Esophagus muscularis mucosa (tissue), 4 donors: ENCODE measurements at regions not wholly inside any gene's neighbourhood (a gene's known extent, or its start where the extent isn't known, plus 50 kb on each side); places are given as distances from the start of the nearest gene placed in this dataset.
"Not testable (repeated sequence)": the region's sequence is repeated elsewhere in the genome, so short reads cannot be mapped to it uniquely, and the experiment has no call there.

Source experiments
- DNase-seq: peaks from one replicate; pipeline ENCODE4 v3.0.0-alpha.2; 2017; ENCODE audit errors: extremely low spot score
- H3K27ac ChIP-seq, 4 donors: fragments of 200-600 bp; sonication (generic); replicated peaks in 1 of 4; 1 replicate in 3 of 4; 2 replicates in 1 of 4; pipeline ENCODE4 v1.5.1; 2016 to 2019; ENCODE audit warnings: mild to moderate bottlenecking in 1 of 4
- H3K27me3 ChIP-seq, 4 donors: fragments of 200-600 bp; sonication (generic); one replicate each; pipeline versions ENCODE4 v1.5.1 to v1.6.0; 2016 to 2019
- H3K36me3 ChIP-seq, 4 donors: fragments of 200-600 bp; sonication (generic); one replicate each; pipeline ENCODE4 v1.5.1; 2016 to 2019
- H3K4me1 ChIP-seq, 4 donors: fragments of 200-600 bp; sonication (generic); one replicate each; pipeline ENCODE4 v1.5.1; 2016 to 2019
- H3K4me3 ChIP-seq, 4 donors: fragments of 200-600 bp; sonication (generic); 1 replicate in 2 of 4; 2 replicates in 2 of 4; pipeline ENCODE4 v1.5.1; 2016 to 2019; ENCODE audit warnings: mild to moderate bottlenecking in 4 of 4, moderate library complexity in 1 of 4
- H3K9me3 ChIP-seq, 4 donors: fragments of 200-600 bp; sonication (generic); 1 replicate in 3 of 4; 2 replicates in 1 of 4; pipeline ENCODE4 v1.5.1; 2016 to 2019
- CTCF ChIP-seq, 3 experiments: fragments of 200-600 bp in 2 of 3; fragments of 450-650 bp in 1 of 3; sonication (generic) in 2 of 3; IDR thresholded peaks; one replicate each; pipeline ENCODE4 v1.5.1; 2017 to 2019; ENCODE audit warnings: antibody characterized with exemption in 3 of 3, mild to moderate bottlenecking in 2 of 3, moderate library complexity in 1 of 3
- EP300 ChIP-seq: sonication (generic); formaldehyde crosslinking; IDR thresholded peaks from one replicate; pipeline ENCODE4 v1.6.1; 2017; ENCODE audit warnings: antibody characterized with exemption
- POLR2A ChIP-seq: fragments of 450-650 bp; IDR thresholded peaks from one replicate; pipeline ENCODE4 v1.6.1; 2017; ENCODE audit warnings: antibody characterized with exemption, moderate library complexity, mild to moderate bottlenecking, low read depth
- POLR2AphosphoS5 ChIP-seq, 2 donors: sonication (generic); formaldehyde crosslinking; IDR thresholded peaks; one replicate each; pipeline ENCODE4 v1.6.1; 2017; ENCODE audit warnings: antibody characterized with exemption in 2 of 2
- WGBS: methylation state at CpG from one replicate; pipeline ENCODE4 v1.1.5; 2018; 5-methylcytosine and 5-hydroxymethylcytosine counted together
- intact Hi-C: fragments of 100-400 bp; cut with DNase I; formaldehyde crosslinking; loops from one replicate; pipeline ENCODE4 v1.15.1; 2023

GRCh38 chrX:137746289-137746688 is 180.4 kb downstream of the ZIC3 start:
- peaks cover 0 to 9% (median 0%) of the 10 kb centered on the region in 4 donors for H3K27me3 ChIP-seq
- no peaks in the 10 kb centered on the region for H3K4me1 ChIP-seq
- H3K36me3 ChIP-seq, result no peaks in the 10 kb centered on the region
- H3K4me3 ChIP-seq, result no peak overlapping the region
- no peak for TF ChIP-seq CTCF (IDR thresholded peaks at IDR 0.05)
- no peak for TF ChIP-seq EP300
- no peak for TF ChIP-seq POLR2A
- no peak for TF ChIP-seq POLR2AphosphoS5 (IDR thresholded peaks at IDR 0.05)
- 57% methylated on average over 1 of the region's 1 CpG for WGBS
- H3K27ac ChIP-seq, result no peak overlapping the region
- intact Hi-C loops, result no loop called here
- no peak for DNase-seq
- H3K9me3 ChIP-seq, result no peaks in the 10 kb centered on the region

- intact Hi-C loops, result no loop called here
- TF ChIP-seq EP300 (no peak), POLR2AphosphoS5 (IDR thresholded peaks at IDR 0.05) (no peak)
- 34% methylated on average over 14 of the region's 14 CpGs for WGBS
- Histone ChIP-seq H3K9me3 (no peaks in the 10 kb centered on the region), H3K4me1 (no peaks in the 10 kb centered on the region), H3K27ac (no peak overlapping the region), H3K4me3 (no peak overlapping the region), H3K36me3 (no peaks in the 10 kb centered on the region), H3K27me3 (peaks cover 0 to 9% (median 0%) of the 10 kb centered on the region in 4 donors)
- no peak for DNase-seq
Measured at GRCh38 chrX:137747244-137748043, 181.5 kb downstream of the ZIC3 start.

- peaks cover 0 to 9% (median 0%) of the 10 kb centered on the region in 4 donors for H3K27me3 ChIP-seq
- no peak for DNase-seq
- no peak overlapping the region for H3K27ac ChIP-seq
- WGBS, result 50% methylated on average over 7 of the region's 7 CpGs
- intact Hi-C loops, result no loop called here
- H3K9me3 ChIP-seq, result no peaks in the 10 kb centered on the region
- TF ChIP-seq POLR2AphosphoS5 (IDR thresholded peaks at IDR 0.05) (no peak), EP300 (no peak), CTCF (IDR thresholded peaks at IDR 0.05) (no peak), POLR2A (no peak)
- H3K4me3 ChIP-seq, result no peak overlapping the region
- no peaks in the 10 kb centered on the region for H3K36me3 ChIP-seq
- no peaks in the 10 kb centered on the region for H3K4me1 ChIP-seq
Measured at GRCh38 chrX:137748827-137749226, 182.9 kb downstream of the ZIC3 start.

GRCh38 chrX:137749246-137749645 is 183.3 kb downstream of the ZIC3 start:
- no peak for DNase-seq
- Histone ChIP-seq H3K27me3 (peaks cover 0 to 9% (median 0%) of the 10 kb centered on the region in 4 donors), H3K4me3 (no peak overlapping the region), H3K4me1 (no peaks in the 10 kb centered on the region), H3K9me3 (no peaks in the 10 kb centered on the region), H3K27ac (no peak overlapping the region), H3K36me3 (no peaks in the 10 kb centered on the region)
- 20% methylated on average over 3 of the region's 3 CpGs for WGBS
- intact Hi-C loops, result no loop called here
- no peak for TF ChIP-seq EP300

- DNase-seq, result no peak
- Histone ChIP-seq H3K4me3 (no peak overlapping the region), H3K27ac (no peak overlapping the region), H3K4me1 (no peaks in the 10 kb centered on the region), H3K36me3 (no peaks in the 10 kb centered on the region), H3K9me3 (peaks cover 0 to 21% (median 2%) of the 10 kb centered on the region in 4 donors), H3K27me3 (no peaks in the 10 kb centered on the region)
- intact Hi-C loops, result no loop called here
- TF ChIP-seq POLR2A, result no peak
- no peak for TF ChIP-seq CTCF (IDR thresholded peaks at IDR 0.05)
- TF ChIP-seq EP300, result no peak
- TF ChIP-seq POLR2AphosphoS5 (IDR thresholded peaks at IDR 0.05), result no peak
- 48% methylated on average over 2 of the region's 2 CpGs for WGBS
Measured at GRCh38 chrX:137771537-137771936, 205.6 kb downstream of the ZIC3 start.

- Histone ChIP-seq H3K4me1 (no peaks in the 10 kb centered on the region), H3K27me3 (peaks cover 0 to 5% (median 0%) of the 10 kb centered on the region in 4 donors), H3K4me3 (no peak overlapping the region), H3K9me3 (no peaks in the 10 kb centered on the region), H3K36me3 (no peaks in the 10 kb centered on the region), H3K27ac (no peak overlapping the region)
- intact Hi-C loops, result no loop called here
- no peak for TF ChIP-seq EP300
- no peak for TF ChIP-seq CTCF (IDR thresholded peaks at IDR 0.05)
- no peak for TF ChIP-seq POLR2AphosphoS5 (IDR thresholded peaks at IDR 0.05)
- TF ChIP-seq POLR2A, result no peak
- DNase-seq, result no peak
- 48% methylated on average over 3 of the region's 8 CpGs for WGBS
Measured at GRCh38 chrX:137792214-137792613, 226.3 kb downstream of the ZIC3 start.

GRCh38 chrX:137797926-137798325 is 232.0 kb downstream of the ZIC3 start:
- DNase-seq, H3K4me3 ChIP-seq, H3K36me3 ChIP-seq, H3K27me3 ChIP-seq, H3K27ac ChIP-seq, H3K4me1 ChIP-seq, intact Hi-C loops: not testable (repeated sequence)
- WGBS, result 81% methylated on average over 3 of the region's 3 CpGs
- peaks cover 0 to 11% (median 0%) of the 10 kb centered on the region in 4 donors for H3K9me3 ChIP-seq
